ENCODE measurements at regions not wholly inside any gene's neighbourhood (a gene's known extent, or its start where the extent isn't known, plus 50 kb on each side); places are given as distances from the start of the nearest gene placed in this dataset.

DNA sequence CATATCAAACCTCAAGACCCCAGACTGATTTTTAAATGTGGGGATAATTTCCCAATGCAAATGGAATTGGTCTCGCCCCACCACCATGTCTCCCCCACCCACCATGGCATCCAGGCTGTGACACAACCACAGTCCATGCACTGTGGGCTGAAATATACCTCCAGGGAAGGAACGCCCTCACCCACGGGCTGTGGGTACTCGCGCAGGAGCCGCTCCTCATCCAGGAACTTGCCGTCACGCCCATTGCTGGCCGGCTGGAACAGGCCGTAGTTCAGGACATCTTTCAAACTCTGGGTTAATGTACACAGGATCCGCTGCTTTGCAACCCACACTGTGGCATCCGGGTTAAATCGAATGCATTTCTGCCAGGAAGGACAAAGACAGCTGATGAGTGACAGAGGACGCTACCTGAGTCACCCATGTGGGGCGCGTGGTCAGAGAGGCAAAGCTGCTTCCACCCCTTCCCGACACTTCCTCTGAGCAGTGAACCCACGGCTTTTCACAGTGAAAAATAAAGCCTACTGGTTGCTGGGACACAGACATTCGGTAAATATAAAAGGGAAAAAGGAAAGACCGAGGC lies 133.6 kb downstream of the SHANK2 start:
- H3K27ac ChIP-seq (replicated peaks in 1 of 4): no peak overlapping the region
- intact Hi-C loops (cut with DNase I): no loop called here
- DNase-seq (ENCODE audit: extremely low spot score): no peak

DNA sequence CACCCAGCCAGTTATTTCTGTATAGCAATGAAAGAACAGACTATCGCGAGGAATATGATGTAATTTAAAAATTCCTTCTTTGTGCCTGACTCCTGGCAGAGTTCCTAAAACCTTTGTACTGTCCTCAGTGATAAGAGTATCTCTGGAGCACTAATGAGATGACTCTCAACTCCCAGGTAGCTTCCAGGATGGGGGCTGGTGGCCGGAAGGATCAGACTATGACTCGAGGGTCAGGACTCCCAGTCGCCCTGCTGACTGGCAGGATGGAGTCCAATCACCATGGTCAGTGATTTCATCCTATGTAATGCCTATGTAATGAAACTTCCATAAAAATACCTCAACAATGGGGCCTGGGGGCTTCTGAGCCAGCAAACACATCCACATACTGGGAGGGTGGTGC lies 135.1 kb downstream of the SHANK2 start:
- intact Hi-C loops (cut with DNase I): no loop called here
- Histone ChIP-seq H3K36me3 (no peaks in the 10 kb centered on the region), H3K9me3 (no peaks in the 10 kb centered on the region), H3K27me3 (peaks cover 0 to 65% (median 0%) of the 10 kb centered on the region in 4 donors), H3K4me1 (no peaks in the 10 kb centered on the region), H3K27ac (replicated peaks in 1 of 4) (no peak overlapping the region), H3K4me3 (no peak overlapping the region)
- TF ChIP-seq POLR2A (IDR thresholded peaks at IDR 0.05; ENCODE audit: low read depth) (no peak), CTCF (IDR thresholded peaks at IDR 0.05) (no peak), EP300 (IDR thresholded peaks at IDR 0.05) (no peak), POLR2AphosphoS5 (IDR thresholded peaks at IDR 0.05) (no peak)
- 65% methylated on average over 2 of the region's 5 CpGs for WGBS
- no peak for DNase-seq (ENCODE audit: extremely low spot score)

More for the DNA sequence above, 133.6 kb downstream of the SHANK2 start:
- Histone ChIP-seq H3K27me3 (peaks cover 0 to 50% (median 0%) of the 10 kb centered on the region in 4 donors), H3K36me3 (no peaks in the 10 kb centered on the region), H3K9me3 (no peaks in the 10 kb centered on the region), H3K4me1 (no peaks in the 10 kb centered on the region), H3K4me3 (no peak overlapping the region)
- TF ChIP-seq POLR2A (IDR thresholded peaks at IDR 0.05; ENCODE audit: low read depth) (no peak), CTCF (IDR thresholded peaks at IDR 0.05) (no peak), EP300 (IDR thresholded peaks at IDR 0.05) (no peak), POLR2AphosphoS5 (IDR thresholded peaks at IDR 0.05) (no peak)
- WGBS: 90% methylated on average over 18 of the region's 20 CpGs

DNA sequence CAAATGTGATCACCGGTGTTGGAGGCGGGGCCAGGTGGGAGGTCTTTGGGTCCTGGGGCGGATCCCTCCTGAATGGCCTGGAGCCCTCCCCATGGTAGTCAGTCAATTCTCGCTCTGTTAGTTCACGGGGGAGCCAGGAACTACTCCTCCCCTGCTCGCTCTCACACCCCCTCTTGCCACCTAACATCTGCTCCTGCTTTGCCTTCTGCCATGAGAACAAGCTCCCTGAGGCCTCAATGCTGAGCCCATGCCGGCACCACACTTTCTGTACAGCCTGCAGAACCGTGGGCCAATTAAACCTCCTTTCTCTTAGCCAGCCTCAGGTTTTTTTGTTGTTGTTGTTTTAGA lies 135.7 kb downstream of the SHANK2 start:
- DNase-seq (ENCODE audit: extremely low spot score): no peak
- WGBS: 88% methylated on average over 8 of the region's 8 CpGs
- H3K9me3 ChIP-seq: no peaks in the 10 kb centered on the region
- no peak overlapping the region for H3K4me3 ChIP-seq
- intact Hi-C loops (cut with DNase I): no loop called here
- H3K27ac ChIP-seq (replicated peaks in 1 of 4): no peak overlapping the region
- H3K4me1 ChIP-seq: no peaks in the 10 kb centered on the region
- H3K27me3 ChIP-seq: peaks cover 0 to 71% (median 0%) of the 10 kb centered on the region in 4 donors
- no peaks in the 10 kb centered on the region for H3K36me3 ChIP-seq
- no peak for TF ChIP-seq POLR2A (IDR thresholded peaks at IDR 0.05; ENCODE audit: low read depth)
- TF ChIP-seq EP300 (IDR thresholded peaks at IDR 0.05): no peak
- no peak for TF ChIP-seq CTCF (IDR thresholded peaks at IDR 0.05)
- TF ChIP-seq POLR2AphosphoS5 (IDR thresholded peaks at IDR 0.05): no peak

DNA sequence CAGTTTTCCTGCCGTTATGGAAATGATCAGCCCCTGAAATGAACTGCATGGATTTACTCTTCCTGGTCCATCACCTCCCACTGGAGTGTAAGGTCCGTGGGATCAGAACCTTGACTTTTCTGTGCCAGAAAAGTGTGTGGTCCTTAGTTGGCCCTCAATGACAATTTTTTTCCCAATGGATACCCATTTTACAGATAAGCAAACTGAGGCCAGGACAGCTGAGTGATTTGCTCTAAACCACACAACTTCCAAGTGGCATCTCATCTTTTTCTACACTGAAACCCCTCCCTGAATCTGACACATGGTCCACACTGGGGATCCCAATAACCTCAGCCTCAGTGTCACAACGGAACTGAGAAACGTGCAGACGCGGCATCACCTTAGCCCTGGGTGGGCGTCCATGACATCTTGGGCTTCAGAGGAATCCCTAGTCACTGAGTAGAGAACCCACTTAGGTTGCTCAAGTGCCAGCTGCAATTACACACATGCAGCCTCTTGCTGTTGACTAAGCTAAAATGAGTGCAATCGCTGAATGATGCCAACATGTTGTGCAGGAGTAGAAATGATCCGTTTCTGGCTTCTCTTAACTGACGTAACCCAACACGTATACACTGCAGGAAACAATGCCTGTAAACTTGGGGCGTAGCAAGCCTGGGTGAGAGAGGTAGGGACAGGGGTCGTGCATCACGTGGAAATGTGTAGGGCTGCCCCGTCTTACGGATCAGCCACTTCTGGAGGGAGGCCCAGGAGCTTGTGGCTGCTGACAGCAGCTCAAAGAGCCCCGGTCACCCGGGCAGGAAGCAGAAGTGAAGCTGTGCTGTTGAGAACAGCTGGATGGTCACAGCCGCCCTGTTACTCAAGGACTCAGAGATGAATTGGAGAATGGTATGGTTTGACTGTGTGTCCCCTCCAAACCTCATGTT lies 136.3 kb downstream of the SHANK2 start:
- no peaks in the 10 kb centered on the region for H3K9me3 ChIP-seq
- no peaks in the 10 kb centered on the region for H3K4me1 ChIP-seq
- H3K27me3 ChIP-seq: peaks cover 0 to 76% (median 0%) of the 10 kb centered on the region in 4 donors
- intact Hi-C loops (cut with DNase I): no loop called here
- no peak for DNase-seq (ENCODE audit: extremely low spot score)
- no peak overlapping the region for H3K27ac ChIP-seq (replicated peaks in 1 of 4)
- 60% methylated on average over 16 of the region's 19 CpGs for WGBS
- no peaks in the 10 kb centered on the region for H3K36me3 ChIP-seq
- H3K4me3 ChIP-seq: no peak overlapping the region
- TF ChIP-seq POLR2AphosphoS5 (IDR thresholded peaks at IDR 0.05) (no peak), CTCF (IDR thresholded peaks at IDR 0.05) (no peak), EP300 (IDR thresholded peaks at IDR 0.05) (no peak), POLR2A (IDR thresholded peaks at IDR 0.05; ENCODE audit: low read depth) (no peak)
